H9 (cell line): ENCODE measurements at regions not wholly inside any gene's neighbourhood (a gene's known extent, or its start where the extent isn't known, plus 50 kb on each side); places are given as distances from the start of the nearest gene placed in this dataset.

Experiments used
- DNase-seq: peaks from one replicate; pipeline ENCODE4 v3.0.0-alpha.2; 2017
- H2AFZ ChIP-seq: one replicate; pipeline ENCODE4 v1.6.1; 2013; ENCODE audit warnings: mild to moderate bottlenecking, low read length, control low read depth, moderate library complexity
- H2AK5ac ChIP-seq: 2 replicates; pipeline ENCODE4 v1.6.1; 2013; ENCODE audit warnings: low read length, control low read depth, mixed read lengths; ENCODE audit not compliant: insufficient read length
- H2BK120ac ChIP-seq: one replicate; pipeline ENCODE4 v1.6.1; 2013; ENCODE audit warnings: low read depth, mild to moderate bottlenecking, low read length, control low read depth, inconsistent platforms; ENCODE audit not compliant: poor library complexity, severe bottlenecking
- H2BK12ac ChIP-seq: 2 replicates; pipeline ENCODE4 v1.6.1; 2013; ENCODE audit warnings: low read length, control low read depth, mixed read lengths, low read depth; ENCODE audit not compliant: insufficient read length
- H2BK15ac ChIP-seq: 2 replicates; pipeline ENCODE4 v1.6.1; 2013; ENCODE audit warnings: low read depth, low read length, control low read depth
- H2BK20ac ChIP-seq: one replicate; pipeline ENCODE4 v1.6.1; 2013; ENCODE audit warnings: low read depth, mild to moderate bottlenecking, low read length, control low read depth, inconsistent platforms; ENCODE audit not compliant: poor library complexity, severe bottlenecking
- H2BK5ac ChIP-seq: 2 replicates; pipeline ENCODE4 v1.6.1; 2013; ENCODE audit warnings: low read length, control low read depth, mixed read lengths; ENCODE audit not compliant: insufficient read length
- H3K14ac ChIP-seq: 2 replicates; pipeline ENCODE4 v1.6.1; 2013; ENCODE audit warnings: low read length, control low read depth; ENCODE audit not compliant: insufficient read depth
- H3K18ac ChIP-seq: 2 replicates; pipeline ENCODE4 v1.6.1; 2013; ENCODE audit warnings: low read depth, mild to moderate bottlenecking, mixed read lengths, low read length, control low read depth; ENCODE audit not compliant: insufficient read length
- H3K23ac ChIP-seq: 2 replicates; pipeline ENCODE4 v1.6.1; 2013; ENCODE audit warnings: low read length, control low read depth, mixed read lengths, low read depth; ENCODE audit not compliant: insufficient read length
- H3K23me2 ChIP-seq: 2 replicates; pipeline ENCODE4 v1.6.1; 2013; ENCODE audit warnings: low read depth, mild to moderate bottlenecking, mixed read lengths, low read length, control low read depth; ENCODE audit not compliant: insufficient read length, poor library complexity, severe bottlenecking
- H3K27ac ChIP-seq: 2 replicates; pipeline ENCODE4 v1.5.1; 2013; ENCODE audit warnings: low read length, control low read depth, mixed read lengths, low read depth; ENCODE audit not compliant: insufficient read length
- H3K27me3 ChIP-seq: 2 replicates; pipeline ENCODE4 v1.6.1; 2013; ENCODE audit warnings: low read length, control low read depth, inconsistent platforms; ENCODE audit not compliant: insufficient read depth
- H3K4ac ChIP-seq: 2 replicates; pipeline ENCODE4 v1.6.1; 2013; ENCODE audit warnings: low read depth, mild to moderate bottlenecking, control low read depth, inconsistent platforms, low read length, moderate library complexity
- H3K4me1 ChIP-seq: 2 replicates; pipeline ENCODE4 v1.6.1; 2013; ENCODE audit warnings: low read length, control low read depth, inconsistent platforms; ENCODE audit not compliant: insufficient read depth
- H3K4me2 ChIP-seq: 2 replicates; pipeline ENCODE4 v1.6.1; 2013; ENCODE audit warnings: low read length, control low read depth, mixed read lengths; ENCODE audit not compliant: insufficient read length, insufficient read depth
- H3K56ac ChIP-seq: 2 replicates; pipeline ENCODE4 v1.6.1; 2013; ENCODE audit warnings: low read depth, mild to moderate bottlenecking, mixed read lengths, low read length, control low read depth; ENCODE audit not compliant: insufficient read length
- H3K79me1 ChIP-seq: 2 replicates; pipeline ENCODE4 v1.6.1; 2013; ENCODE audit warnings: low read depth, mild to moderate bottlenecking, moderate library complexity, low read length, control low read depth, inconsistent platforms; ENCODE audit not compliant: insufficient read depth, poor library complexity, severe bottlenecking
- H3K79me2 ChIP-seq: 2 replicates; pipeline ENCODE4 v1.6.1; 2013; ENCODE audit warnings: low read length, control low read depth, inconsistent platforms; ENCODE audit not compliant: insufficient read depth
- H3K9ac ChIP-seq: 2 replicates; pipeline ENCODE4 v1.6.1; 2013; ENCODE audit warnings: low read length, control low read depth, mixed read lengths; ENCODE audit not compliant: insufficient read length; ENCODE audit errors: extremely low read depth
- H3K9me3 ChIP-seq: one replicate; pipeline ENCODE4 v1.6.1; 2013; ENCODE audit warnings: low read depth, low read length, inconsistent platforms; ENCODE audit not compliant: control insufficient read depth
- H3T11ph ChIP-seq: one replicate; pipeline ENCODE4 v1.6.1; 2013; ENCODE audit warnings: mild to moderate bottlenecking, low read length, control low read depth, inconsistent platforms
- H4K20me1 ChIP-seq: one replicate; pipeline ENCODE4 v1.6.1; 2013; ENCODE audit not compliant: control insufficient read depth, insufficient read length, insufficient read depth
- H4K5ac ChIP-seq: 2 replicates; pipeline ENCODE4 v1.6.1; 2013; ENCODE audit warnings: low read depth, mild to moderate bottlenecking, mixed read lengths, low read length, control low read depth; ENCODE audit not compliant: insufficient read length
- H4K8ac ChIP-seq: replicated peaks from 2 replicates; pipeline ENCODE4 v1.6.1; 2013; ENCODE audit warnings: low read length, control low read depth, mixed read lengths, low read depth; ENCODE audit not compliant: insufficient read length
- H4K91ac ChIP-seq: 2 replicates; pipeline ENCODE4 v1.6.1; 2013; ENCODE audit warnings: low read depth, mild to moderate bottlenecking, moderate library complexity, mixed read lengths, low read length, control low read depth; ENCODE audit not compliant: insufficient read length
- H3K27ac Mint-ChIP-seq, 3 experiments: 2 replicates in 2 of 3; 3 replicates in 1 of 3; pipeline ENCODE4 v1.8.0; 2020 to 2021; ENCODE audit warnings: mixed read lengths in 3 of 3, mild to moderate bottlenecking in 1 of 3, moderate library complexity in 1 of 3
- H3K27me3 Mint-ChIP-seq: 2 replicates; pipeline ENCODE4 v1.8.0; 2021; ENCODE audit warnings: low read depth, mild to moderate bottlenecking, moderate library complexity, mixed read lengths
- H3K36me3 Mint-ChIP-seq, 3 experiments: 2 replicates in 2 of 3; 3 replicates in 1 of 3; pipeline ENCODE4 v1.8.0; 2020 to 2021; ENCODE audit warnings: low read depth in 3 of 3, mixed read lengths in 3 of 3; ENCODE audit not compliant: insufficient read depth in 1 of 3
- H3K4me1 Mint-ChIP-seq, 2 experiments: 2 replicates each; pipeline ENCODE4 v1.8.0; 2020; ENCODE audit warnings: mixed read lengths in 2 of 2
- H3K4me3 Mint-ChIP-seq, 2 experiments: 2 replicates in 1 of 2; 3 replicates in 1 of 2; pipeline ENCODE4 v1.8.0; 2020 to 2021; ENCODE audit warnings: mild to moderate bottlenecking in 2 of 2, mixed read lengths in 2 of 2, moderate library complexity in 1 of 2
- H3K9me3 Mint-ChIP-seq, 2 experiments: 2 replicates in 1 of 2; 3 replicates in 1 of 2; pipeline ENCODE4 v1.8.0; 2020; ENCODE audit warnings: mild to moderate bottlenecking in 2 of 2, mixed read lengths in 2 of 2, moderate library complexity in 1 of 2
- WGBS: extraction: QIAGEN DNeasy Blood & Tissue Kit; methylation state at CpG from one replicate; pipeline ENCODE4 v1.1.7; 2013; ENCODE audit warnings: missing lambda C conversion rate, low lambda C conversion rate, mixed read lengths; ENCODE audit not compliant: insufficient read length; ENCODE audit errors: extremely low coverage; 5-methylcytosine and 5-hydroxymethylcytosine counted together
- TF ChIP-seq, protein P1 (sequence below): fragments of 200-600 bp; sonication (generic); conservative IDR thresholded peaks from 3 replicates; pipeline ENCODE4 v1.8.0; 2021; ENCODE audit warnings: antibody characterized with exemption, mild to moderate bottlenecking

DNA sequence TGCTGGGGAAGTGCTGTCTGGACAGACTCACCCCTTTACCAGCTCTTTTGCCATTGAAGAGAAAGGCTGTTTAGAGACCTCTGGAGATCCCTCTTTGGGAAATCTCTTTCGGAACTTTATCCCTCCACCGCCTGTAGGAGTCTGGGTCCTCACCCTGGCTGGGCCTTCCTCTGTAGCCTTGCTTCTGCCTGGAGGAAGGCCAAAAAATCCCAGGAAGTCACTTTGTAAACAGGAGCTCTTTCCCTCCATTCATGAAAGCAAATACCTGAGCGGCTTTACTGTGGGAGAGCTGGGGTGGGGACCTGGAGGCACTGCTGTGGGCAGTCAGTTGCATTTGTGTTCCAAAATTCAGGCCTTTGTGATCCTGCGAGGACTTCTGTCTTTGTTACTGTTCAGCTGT, 126.2 kb downstream of the KLF6 start:
- H3K9ac ChIP-seq: no peak overlapping the region
- H2BK5ac ChIP-seq: no peak overlapping the region
- H3K9me3 ChIP-seq: no peaks in the 10 kb centered on the region
- Mint-ChIP-seq H3K9me3 (peaks cover 2 to 20% of the 10 kb centered on the region in 2 experiments; a peak in 4 of 5 replicates), H3K27ac (peak overlapping the region in 2 of 3 experiments; percentile 71 to 82; a peak in 3 of 7 replicates), H3K36me3 (peaks cover 1 to 19% (median 5%) of the 10 kb centered on the region in 3 experiments; a peak in 4 of 7 replicates), H3K4me1 (peaks cover 24% of the 10 kb centered on the region in 2 experiments), H3K27me3 (peaks cover 2% of the 10 kb centered on the region), H3K4me3 (no peak overlapping the region)
- no peak overlapping the region for H3K56ac ChIP-seq
- no peak overlapping the region for H3K4me2 ChIP-seq
- no peak overlapping the region for H2AK5ac ChIP-seq
- H4K8ac ChIP-seq: no peak overlapping the region
- H3K23me2 ChIP-seq: no peaks in the 10 kb centered on the region
- no peak overlapping the region for H2BK20ac ChIP-seq
- H3K79me2 ChIP-seq: no peaks in the 10 kb centered on the region
- H3K14ac ChIP-seq: no peak overlapping the region
- H2BK12ac ChIP-seq: no peak overlapping the region
- H3T11ph ChIP-seq: no peak overlapping the region
- no peak overlapping the region for H2BK120ac ChIP-seq
- no peak for DNase-seq
- no peak overlapping the region for H4K5ac ChIP-seq
- no peak overlapping the region for H2AFZ ChIP-seq
- H3K4me1 ChIP-seq: peaks cover 2% of the 10 kb centered on the region; the same call in 1 of the 2 replicates
- TF ChIP-seq, protein P1, sequence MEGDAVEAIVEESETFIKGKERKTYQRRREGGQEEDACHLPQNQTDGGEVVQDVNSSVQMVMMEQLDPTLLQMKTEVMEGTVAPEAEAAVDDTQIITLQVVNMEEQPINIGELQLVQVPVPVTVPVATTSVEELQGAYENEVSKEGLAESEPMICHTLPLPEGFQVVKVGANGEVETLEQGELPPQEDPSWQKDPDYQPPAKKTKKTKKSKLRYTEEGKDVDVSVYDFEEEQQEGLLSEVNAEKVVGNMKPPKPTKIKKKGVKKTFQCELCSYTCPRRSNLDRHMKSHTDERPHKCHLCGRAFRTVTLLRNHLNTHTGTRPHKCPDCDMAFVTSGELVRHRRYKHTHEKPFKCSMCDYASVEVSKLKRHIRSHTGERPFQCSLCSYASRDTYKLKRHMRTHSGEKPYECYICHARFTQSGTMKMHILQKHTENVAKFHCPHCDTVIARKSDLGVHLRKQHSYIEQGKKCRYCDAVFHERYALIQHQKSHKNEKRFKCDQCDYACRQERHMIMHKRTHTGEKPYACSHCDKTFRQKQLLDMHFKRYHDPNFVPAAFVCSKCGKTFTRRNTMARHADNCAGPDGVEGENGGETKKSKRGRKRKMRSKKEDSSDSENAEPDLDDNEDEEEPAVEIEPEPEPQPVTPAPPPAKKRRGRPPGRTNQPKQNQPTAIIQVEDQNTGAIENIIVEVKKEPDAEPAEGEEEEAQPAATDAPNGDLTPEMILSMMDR: no peak
- H3K23ac ChIP-seq: no peak overlapping the region
- no peaks in the 10 kb centered on the region for H4K20me1 ChIP-seq
- WGBS: no CpG with 5 or more reads among the region's 4 CpGs
- H3K27me3 ChIP-seq: no peaks in the 10 kb centered on the region
- H4K91ac ChIP-seq: no peak overlapping the region
- no peak overlapping the region for H3K18ac ChIP-seq
- no peaks in the 10 kb centered on the region for H3K79me1 ChIP-seq
- no peak overlapping the region for H2BK15ac ChIP-seq
- no peak overlapping the region for H3K4ac ChIP-seq
- H3K27ac ChIP-seq: no peak overlapping the region
